A673 (cell line): ENCODE measurements at regions not wholly inside any gene's neighbourhood (a gene's known extent, or its start where the extent isn't known, plus 50 kb on each side); places are given as distances from the start of the nearest gene placed in this dataset.

ENCODE experiments used
- BruUV-seq: library from RNA; stranded (reverse); fragments of 400-500 nt; replicated peaks from 2 replicates; lab custom pipeline; 2021; lab: Mats Ljungman, UMichigan
- CTCF ChIA-PET: fragments of 300-600 bp; sonication (Branson Sonifier 250); formaldehyde crosslinking; loops from one replicate; lab custom pipeline; 2022; ENCODE audit warnings: antibody characterized with exemption; lab: Charles Lee
- POLR2A ChIA-PET: fragments of 300-600 bp; sonication (Branson Sonifier 250); formaldehyde crosslinking; loops from one replicate; lab custom pipeline; 2022; ENCODE audit warnings: antibody characterized with exemption; ENCODE audit not compliant: low non-redundant PET; lab: Charles Lee
- DNase-seq: peaks from one replicate; pipeline ENCODE4 v3.0.0-alpha.2; 2015; ENCODE audit warnings: low spot score
- H3K27ac ChIP-seq: fragments of 200-600 bp; sonication (generic); 2 replicates; pipeline ENCODE4 v1.5.1; 2016; ENCODE audit warnings: mixed run types, low read depth, mild to moderate bottlenecking, mixed read lengths, antibody characterized with exemption, low read length; ENCODE audit not compliant: poor library complexity, severe bottlenecking
- H3K27me3 ChIP-seq: fragments of 200-600 bp; sonication (generic); replicated peaks from 2 replicates; pipeline ENCODE4 v1.6.1; 2017; ENCODE audit warnings: mixed run types, low read depth, mild to moderate bottlenecking, mixed read lengths, antibody characterized with exemption, low read length; ENCODE audit not compliant: insufficient read depth, poor library complexity
- H3K36me3 ChIP-seq: fragments of 200-600 bp; sonication (generic); 2 replicates; pipeline ENCODE4 v1.6.1; 2016; ENCODE audit warnings: mixed run types, mild to moderate bottlenecking, mixed read lengths, antibody characterized with exemption, low read length; ENCODE audit not compliant: insufficient read depth, poor library complexity, severe bottlenecking
- H3K4me1 ChIP-seq: fragments of 200-600 bp; sonication (generic); 2 replicates; pipeline ENCODE4 v1.6.1; 2017; ENCODE audit warnings: mixed run types, mild to moderate bottlenecking, mixed read lengths, antibody characterized with exemption, low read length; ENCODE audit not compliant: insufficient read depth, poor library complexity, severe bottlenecking
- H3K4me3 ChIP-seq: fragments of 200-600 bp; sonication (generic); 2 replicates; pipeline ENCODE4 v1.5.1; 2016; ENCODE audit warnings: low read depth, mixed run types, mild to moderate bottlenecking, mixed read lengths, low read length; ENCODE audit not compliant: poor library complexity, severe bottlenecking
- H3K9me3 ChIP-seq: fragments of 200-600 bp; sonication (generic); 2 replicates; pipeline ENCODE4 v1.6.1; 2016; ENCODE audit warnings: mixed run types, low read depth, mild to moderate bottlenecking, mixed read lengths, antibody characterized with exemption, low read length; ENCODE audit not compliant: poor library complexity, severe bottlenecking
- EZH2 ChIP-seq: fragments of 200-600 bp; sonication (generic); IDR thresholded peaks from 2 replicates; pipeline ENCODE4 v1.6.1; 2017; ENCODE audit warnings: borderline replicate concordance, low read depth, mild to moderate bottlenecking, mixed read lengths, antibody characterized with exemption, low read length; ENCODE audit not compliant: poor library complexity, severe bottlenecking
- intact Hi-C: fragments of 100-400 bp; cut with micrococcal nuclease; formaldehyde crosslinking; loops from one replicate; pipeline ENCODE4 v1.10.0; 2022; ENCODE audit not compliant: unreplicated experiment
- TF ChIP-seq, protein P1 (sequence below): fragments of 300-800, 200-600 bp; sonication (generic); conservative IDR thresholded peaks from 2 replicates; pipeline ENCODE4 v1.5.1; 2017; ENCODE audit warnings: low read depth, mild to moderate bottlenecking, antibody characterized with exemption, low read length, moderate library complexity, mixed read lengths

GRCh38 chr22:49323751-49324415 lies 503.8 kb downstream of the BRD1 start:
- Histone ChIP-seq H3K27ac (no peak overlapping the region), H3K4me3 (no peak overlapping the region), H3K4me1 (no peaks in the 10 kb centered on the region), H3K36me3 (no peaks in the 10 kb centered on the region), H3K9me3 (peaks cover 7% of the 10 kb centered on the region), H3K27me3 (peaks cover 6% of the 10 kb centered on the region)
- DNase-seq, result no peak
- TF ChIP-seq, protein P1, sequence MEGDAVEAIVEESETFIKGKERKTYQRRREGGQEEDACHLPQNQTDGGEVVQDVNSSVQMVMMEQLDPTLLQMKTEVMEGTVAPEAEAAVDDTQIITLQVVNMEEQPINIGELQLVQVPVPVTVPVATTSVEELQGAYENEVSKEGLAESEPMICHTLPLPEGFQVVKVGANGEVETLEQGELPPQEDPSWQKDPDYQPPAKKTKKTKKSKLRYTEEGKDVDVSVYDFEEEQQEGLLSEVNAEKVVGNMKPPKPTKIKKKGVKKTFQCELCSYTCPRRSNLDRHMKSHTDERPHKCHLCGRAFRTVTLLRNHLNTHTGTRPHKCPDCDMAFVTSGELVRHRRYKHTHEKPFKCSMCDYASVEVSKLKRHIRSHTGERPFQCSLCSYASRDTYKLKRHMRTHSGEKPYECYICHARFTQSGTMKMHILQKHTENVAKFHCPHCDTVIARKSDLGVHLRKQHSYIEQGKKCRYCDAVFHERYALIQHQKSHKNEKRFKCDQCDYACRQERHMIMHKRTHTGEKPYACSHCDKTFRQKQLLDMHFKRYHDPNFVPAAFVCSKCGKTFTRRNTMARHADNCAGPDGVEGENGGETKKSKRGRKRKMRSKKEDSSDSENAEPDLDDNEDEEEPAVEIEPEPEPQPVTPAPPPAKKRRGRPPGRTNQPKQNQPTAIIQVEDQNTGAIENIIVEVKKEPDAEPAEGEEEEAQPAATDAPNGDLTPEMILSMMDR, result no peak
- TF ChIP-seq EZH2, result no peak
- intact Hi-C loops, result no loop called here
- ChIA-PET POLR2A (no interaction called here), CTCF (no interaction called here)
- no TSS peak for BruUV-seq

DNA sequence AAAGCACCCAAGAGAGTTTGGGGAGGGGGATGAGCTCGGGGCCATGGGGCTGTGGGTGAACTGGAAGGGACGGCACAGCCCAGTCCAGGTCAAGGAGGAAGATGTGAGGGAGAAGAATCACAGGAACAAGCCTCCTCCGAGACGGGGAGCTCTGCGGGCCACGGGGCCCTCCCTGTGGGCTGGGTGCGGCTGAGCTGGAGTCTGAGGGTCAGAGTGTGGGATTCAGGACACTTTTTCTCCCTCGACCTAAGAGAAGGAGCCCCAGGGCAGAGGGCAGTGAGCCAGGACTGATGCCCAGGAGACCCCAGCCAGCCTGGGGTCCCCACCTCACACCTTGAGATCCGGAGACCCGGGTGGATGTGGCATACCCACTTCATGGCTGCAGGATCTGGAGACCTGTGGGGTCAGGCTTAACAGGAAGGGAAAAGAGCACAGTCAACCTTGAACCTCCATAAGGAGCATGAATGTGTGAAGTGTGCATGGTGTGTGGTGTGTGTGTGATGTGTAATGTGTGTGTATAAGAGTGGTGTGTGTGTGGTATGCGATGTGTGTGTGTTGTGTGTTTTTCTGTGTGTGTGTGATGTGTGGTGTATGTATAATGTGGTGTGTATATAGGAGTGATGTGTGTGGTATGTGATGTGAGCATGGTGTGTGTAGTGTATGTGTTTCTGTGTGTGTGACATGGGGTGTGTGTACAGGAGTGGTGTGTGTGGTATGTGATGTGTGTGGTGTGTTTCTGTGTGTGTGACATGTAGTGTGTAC lies 504.6 kb downstream of the BRD1 start:
- ChIA-PET POLR2A (no interaction called here), CTCF (no interaction called here)
- no TSS peak for BruUV-seq
- no peaks in the 10 kb centered on the region for H3K4me1 ChIP-seq
- H3K27ac ChIP-seq, result no peak overlapping the region
- peaks cover 7% of the 10 kb centered on the region for H3K9me3 ChIP-seq
- no peak overlapping the region for H3K4me3 ChIP-seq
- peaks cover 6% of the 10 kb centered on the region for H3K27me3 ChIP-seq
- no peaks in the 10 kb centered on the region for H3K36me3 ChIP-seq
- no peak for DNase-seq
- intact Hi-C loops, result no loop called here
- no peak for TF ChIP-seq EZH2
- TF ChIP-seq, protein P1, result no peak

DNA sequence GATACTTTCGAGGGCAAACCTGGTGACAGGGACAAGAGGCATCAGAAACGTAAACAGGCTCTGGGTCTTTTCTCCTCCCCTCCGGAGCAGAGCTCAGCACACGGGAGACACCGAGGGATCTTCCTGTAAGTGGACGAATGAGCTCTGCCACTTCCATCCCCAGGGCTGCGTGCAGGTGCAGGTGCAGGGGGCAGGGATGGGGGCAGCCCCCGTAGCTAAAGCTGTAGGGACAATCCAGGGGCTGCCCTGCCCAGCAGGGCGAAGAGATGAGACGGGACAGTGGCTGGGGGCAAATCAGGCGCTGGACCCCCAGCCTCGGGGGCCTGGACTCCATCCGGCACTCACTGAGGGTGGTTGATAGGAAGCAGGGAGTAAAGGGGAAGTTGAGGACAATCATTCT lies 505.4 kb downstream of the BRD1 start:
- POLR2A ChIA-PET, result no interaction called here
- BruUV-seq, result no TSS peak
- DNase-seq, result no peak
- peaks cover 7% of the 10 kb centered on the region for H3K9me3 ChIP-seq
- peaks cover 6% of the 10 kb centered on the region for H3K27me3 ChIP-seq
- H3K36me3 ChIP-seq, result no peaks in the 10 kb centered on the region
- TF ChIP-seq EZH2, result no peak
- TF ChIP-seq, protein P1, result no peak
- intact Hi-C loops, result no loop called here
- no peaks in the 10 kb centered on the region for H3K4me1 ChIP-seq
- H3K27ac ChIP-seq, result no peak overlapping the region
- CTCF ChIA-PET, result interaction anchor here (0.6 kb wide), 1 partner anchor 389 kb away, joined by 3 read pairs; no protein-coding TSS in a partner anchor
- no peak overlapping the region for H3K4me3 ChIP-seq
